ENCODE measurements at regions not wholly inside any gene's neighbourhood (a gene's known extent, or its start where the extent isn't known, plus 50 kb on each side); places are given as distances from the start of the nearest gene placed in this dataset.
"Not testable (repeated sequence)": the region's sequence is repeated elsewhere in the genome, so short reads cannot be mapped to it uniquely, and the experiment has no call there.

DNA sequence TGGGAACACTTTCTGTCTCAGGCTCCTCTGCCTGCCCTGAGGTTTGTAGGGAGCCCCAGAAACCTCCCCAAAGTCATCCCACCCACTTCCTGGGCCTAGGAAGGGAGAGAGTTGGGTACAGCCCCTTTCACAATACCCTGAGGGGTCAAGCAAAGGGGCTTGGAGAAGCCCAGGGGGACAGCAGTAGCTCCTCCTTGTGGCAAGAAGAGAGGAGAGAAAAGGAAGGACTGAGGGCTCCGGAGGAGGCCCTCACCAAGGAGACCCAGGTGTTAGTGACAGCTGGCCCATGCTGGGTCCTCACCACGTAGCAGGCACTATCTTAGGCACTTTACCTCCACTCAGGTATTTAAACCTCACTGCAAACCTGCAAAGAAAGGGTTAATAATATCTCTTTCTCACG, 112.8 kb downstream of the IRX5 start:
- DNase-seq: no peak

DNA sequence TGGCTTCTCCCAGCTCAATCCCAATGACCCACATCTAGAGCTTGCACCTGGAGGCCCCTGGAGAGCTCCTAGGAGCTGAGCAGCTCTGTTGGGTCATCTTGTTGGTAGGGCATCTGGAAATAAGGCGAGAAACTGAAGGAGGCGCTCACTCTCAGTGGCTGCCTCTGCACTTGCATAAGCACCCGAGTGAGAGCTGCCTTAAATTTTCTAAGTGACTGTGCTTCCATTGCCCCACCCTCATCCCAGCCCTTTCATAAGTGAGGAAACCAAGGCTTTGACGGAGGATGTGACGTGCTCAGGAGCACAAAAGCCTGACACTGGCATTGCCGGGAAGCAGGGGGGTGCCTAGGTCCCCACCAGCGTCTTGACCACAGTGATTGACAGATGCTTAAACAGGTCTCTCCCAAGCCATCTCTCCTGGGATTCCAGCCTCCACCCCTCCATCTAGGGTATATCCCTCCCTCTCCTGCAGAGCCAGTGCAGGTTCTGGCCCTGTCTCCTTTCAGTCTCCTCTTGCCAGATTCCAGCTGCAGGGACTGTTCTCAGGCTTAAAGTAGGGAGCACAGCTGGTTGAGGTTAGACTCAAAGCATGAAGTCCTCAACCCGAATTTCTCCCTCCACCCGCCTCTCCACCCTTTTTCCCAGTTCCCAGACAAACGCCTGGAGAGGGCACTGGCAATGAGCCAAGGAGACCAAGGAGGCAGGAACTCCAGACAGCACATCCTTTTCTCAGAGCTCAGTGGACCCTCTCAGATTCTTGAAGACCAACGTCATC, 113.7 kb downstream of the IRX5 start:
- no peak for DNase-seq

DNA sequence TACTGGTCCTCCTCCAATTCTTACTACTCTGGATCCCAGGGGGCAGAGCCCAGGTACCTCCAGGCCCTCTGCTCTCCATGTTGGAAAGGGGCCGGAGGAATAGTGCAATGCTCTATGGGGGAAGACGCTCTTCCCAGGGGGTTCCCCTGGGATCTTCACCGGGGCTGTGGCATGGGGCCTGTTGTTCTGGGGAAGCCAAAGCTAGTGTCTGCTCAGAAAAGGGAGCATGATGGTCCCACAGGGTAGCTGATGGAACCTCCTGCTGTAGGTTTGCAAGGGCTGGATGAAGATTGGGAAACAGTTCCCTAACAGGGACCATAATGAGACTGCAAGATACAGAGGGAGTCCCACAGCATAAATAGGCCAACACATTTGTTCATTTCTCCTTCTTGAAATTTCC, 114.7 kb downstream of the IRX5 start:
- no peak for DNase-seq

DNA sequence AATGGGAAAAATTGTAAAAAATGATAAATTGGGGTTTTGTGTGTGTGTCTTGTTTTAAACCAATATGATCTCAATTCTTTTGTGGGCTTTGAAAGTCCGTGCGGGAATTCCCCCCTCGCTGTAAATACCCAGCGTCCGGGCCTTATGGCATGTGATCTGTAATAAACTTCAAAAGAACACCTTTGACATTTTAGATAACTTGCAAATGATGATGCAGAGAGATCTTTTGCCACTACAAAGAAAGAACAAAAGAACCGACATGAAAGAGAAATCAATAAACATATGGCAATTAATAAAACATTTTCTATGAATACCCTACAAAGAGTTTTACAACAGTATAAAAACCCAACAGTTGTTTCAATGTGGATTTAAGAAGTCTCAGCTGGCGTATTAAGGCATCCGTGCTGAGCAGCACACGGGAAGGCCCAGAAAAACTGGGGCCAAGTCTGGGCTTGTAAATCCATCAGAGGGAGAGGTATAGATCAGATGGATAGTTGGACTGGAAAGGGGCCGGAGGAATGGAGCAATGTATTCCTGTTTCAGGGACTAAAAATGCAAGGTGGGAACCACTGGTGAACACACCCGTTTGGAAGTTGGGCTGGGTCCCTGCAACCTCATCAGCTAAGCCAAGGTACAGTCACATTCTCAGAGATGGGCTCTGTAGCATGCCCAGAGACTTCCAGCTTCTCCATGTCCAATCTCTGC, 115.2 kb downstream of the IRX5 start:
- no peak for DNase-seq

DNA sequence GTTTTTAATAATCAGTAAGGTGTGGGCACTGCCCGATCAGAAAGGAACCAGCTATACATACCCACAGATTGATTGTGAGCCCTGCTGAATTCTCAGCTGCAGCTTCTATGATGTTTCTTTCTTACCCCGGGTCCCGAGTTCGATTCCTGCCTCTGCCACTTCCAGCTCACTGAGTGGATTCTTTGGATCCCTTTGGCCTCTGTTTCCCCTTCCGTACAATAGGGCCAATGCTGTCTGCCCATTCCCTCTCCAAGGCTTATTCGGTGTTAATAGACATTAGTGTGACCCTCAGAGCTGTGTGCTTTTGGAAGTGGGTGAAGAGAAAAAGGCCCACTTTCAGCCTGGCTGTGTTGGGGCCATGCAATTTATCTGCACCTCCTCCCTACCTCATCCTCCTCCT, 115.8 kb downstream of the IRX5 start:
- DNase-seq: no peak

DNA sequence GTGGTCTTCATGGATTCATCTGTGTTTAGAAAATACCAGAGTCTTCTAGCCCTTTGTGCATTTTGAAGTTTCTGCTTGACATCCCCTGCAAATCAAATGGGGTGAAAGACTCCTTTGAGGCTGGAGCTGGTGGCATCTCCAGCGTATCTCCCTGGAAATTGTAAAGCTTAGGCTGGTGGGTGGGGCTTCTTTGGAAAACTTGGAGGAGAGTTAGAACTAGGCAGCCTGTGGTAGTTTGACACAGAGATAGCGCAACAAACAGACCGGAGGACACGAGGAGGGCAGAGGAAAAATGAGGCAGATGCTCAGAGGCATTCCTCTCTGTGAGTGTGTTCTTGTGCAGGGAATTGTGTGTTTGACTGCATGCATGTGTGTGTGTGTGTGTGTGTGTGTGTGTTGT, 116.3 kb downstream of the IRX5 start:
- no peak for DNase-seq

DNA sequence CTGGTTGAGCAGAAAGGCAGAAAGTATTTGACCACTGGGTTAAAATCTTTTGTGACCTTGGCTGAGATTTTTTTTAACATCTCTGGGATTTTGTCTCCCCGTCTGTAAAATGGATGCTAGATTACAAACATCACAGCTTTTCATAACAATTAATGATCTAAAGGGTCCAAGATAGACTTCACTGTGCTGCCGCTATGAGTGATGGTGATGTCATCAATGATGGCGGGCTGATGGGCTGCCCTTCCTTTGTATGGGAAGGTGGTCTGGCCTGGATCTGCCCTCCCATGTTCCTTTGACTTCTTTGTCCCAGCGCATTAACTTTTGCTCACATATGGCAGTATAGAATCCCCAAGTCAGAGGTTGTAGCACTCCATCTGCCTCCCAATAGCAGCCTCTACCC, 116.7 kb downstream of the IRX5 start:
- DNase-seq: no peak

DNA sequence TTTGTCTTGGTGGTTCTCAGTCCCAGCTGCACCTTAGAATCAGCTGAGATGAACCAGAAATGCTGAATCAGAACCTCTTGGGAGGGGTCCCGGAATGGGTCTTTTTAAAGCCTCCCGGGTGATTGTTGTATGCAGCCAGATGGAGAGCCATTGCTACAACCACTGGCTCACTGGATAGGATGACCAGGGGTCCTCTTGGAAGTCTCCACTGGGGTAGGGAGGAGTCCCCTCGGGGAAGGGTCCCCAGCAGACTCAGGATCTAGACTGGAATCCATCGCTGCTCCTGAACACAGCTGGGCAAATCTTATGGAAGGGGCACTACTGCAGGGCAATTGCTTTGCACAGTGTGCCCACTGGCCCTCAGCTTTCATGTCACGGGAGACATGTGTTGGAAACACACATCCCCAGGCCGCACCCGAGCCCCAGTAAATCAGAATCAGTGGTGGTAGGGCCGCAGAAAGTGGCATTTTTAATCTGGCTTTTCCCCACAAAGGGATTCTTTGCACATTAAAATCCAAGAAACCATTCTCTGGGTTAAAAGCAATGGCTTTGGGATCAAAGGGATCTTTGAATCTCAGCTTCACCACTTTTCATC, 117.3 kb downstream of the IRX5 start:
- DNase-seq: no peak

DNA sequence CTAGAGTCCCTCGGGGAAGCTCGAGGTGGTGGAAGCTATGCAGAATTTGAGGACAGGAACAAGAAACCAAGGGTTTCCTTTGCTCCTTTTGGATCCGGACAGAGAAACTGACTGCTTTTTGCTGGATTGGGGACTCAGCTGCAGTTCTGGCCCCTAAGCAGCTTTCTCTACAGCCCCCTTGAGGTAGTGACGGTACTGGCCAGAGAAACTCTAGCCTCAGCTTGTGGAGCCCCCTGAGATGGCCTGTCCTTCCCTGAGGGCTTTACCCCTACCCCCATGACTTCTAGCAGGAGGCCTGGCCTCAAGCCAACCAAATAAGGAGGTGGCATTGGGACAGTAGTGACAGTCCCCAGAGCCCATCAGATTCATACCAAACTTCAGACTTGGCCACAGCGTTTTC, 118.1 kb downstream of the IRX5 start:
- no peak for DNase-seq

DNA sequence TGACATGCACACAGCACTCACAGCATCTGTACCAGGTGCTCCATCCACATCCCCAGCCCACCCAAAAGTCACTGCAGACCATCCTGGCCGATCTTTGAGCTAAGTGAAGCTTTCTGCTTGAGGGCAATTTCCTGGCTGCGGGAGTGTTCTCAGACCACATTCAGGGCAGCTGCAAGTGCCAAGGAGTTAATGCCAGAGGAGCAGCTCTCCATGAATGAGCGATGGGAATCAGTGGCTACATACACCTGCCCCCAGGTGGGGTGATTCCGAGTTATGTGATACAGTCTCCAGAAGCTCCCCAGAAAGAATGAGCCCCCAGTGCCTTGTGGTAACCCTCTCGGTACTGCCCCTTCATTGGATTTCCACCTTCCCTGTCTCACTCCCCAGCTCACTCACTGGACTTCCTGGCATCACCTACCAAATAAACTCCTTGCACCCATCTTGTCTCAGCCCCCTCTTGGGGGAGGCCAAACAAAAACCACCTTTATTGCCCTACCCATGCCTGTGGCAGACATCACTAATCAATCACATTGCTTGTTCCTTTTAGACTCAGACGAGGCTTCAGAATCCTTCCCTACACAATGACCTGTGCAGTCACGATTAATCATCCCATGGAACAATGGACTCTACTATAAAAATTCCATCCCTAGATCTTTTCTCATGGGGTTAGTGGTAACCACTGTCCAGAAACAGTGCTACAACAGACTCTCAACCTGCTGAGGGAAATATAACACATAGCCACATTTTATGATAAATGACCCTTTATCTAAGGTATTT, 121.1 kb downstream of the IRX5 start:
- no peak for DNase-seq

DNA sequence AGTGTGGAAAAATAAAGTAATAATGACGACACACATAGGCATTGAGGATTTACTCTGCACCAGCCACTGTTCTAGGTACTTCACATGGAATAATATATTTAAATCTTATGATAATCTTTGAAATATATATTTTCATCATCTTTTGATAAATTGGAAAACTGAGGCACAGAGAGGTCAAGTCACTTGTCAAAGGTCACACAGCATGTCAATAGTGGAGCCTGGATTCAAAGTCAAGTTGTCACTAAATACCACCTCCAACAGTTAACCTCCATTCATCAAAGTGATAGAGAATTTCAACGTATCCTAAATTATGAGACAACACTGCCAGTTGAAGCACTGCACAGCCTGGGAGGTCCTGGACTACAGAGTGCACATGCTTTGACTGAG, 121.7 kb downstream of the IRX5 start:
- DNase-seq: no peak

DNA sequence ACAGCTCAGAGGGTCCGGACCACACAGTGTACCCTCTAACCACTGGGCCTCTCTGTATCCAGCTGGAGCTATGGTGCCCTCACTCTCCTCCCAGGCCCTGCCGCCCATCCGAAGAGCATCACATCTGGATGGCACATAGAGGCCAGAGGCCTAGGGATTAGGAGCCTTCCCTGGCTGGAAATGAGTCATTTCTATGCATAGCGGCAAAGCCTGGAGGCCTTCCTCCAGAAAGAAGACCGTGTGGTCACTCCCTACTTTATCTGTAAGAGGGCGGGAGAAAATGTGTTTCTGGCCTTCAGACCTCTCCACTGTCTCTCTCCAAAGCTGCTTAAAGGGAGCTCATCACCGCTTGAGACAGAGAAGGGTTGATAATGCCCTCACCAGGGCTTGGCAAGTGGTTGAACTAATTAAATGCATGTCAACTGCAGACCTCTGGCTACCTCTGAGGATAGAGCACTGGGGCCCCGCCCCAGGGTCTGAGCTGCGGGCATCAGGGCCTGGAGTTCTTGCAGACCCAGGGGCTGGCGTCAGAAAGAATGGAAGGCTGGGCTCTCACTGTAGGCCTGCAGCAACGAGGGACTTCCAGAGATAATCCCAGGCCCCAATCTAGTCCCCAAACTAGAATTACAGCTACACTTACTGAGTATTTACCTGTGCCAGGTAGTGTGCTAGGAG, 122.2 kb downstream of the IRX5 start:
- no peak for DNase-seq

DNA sequence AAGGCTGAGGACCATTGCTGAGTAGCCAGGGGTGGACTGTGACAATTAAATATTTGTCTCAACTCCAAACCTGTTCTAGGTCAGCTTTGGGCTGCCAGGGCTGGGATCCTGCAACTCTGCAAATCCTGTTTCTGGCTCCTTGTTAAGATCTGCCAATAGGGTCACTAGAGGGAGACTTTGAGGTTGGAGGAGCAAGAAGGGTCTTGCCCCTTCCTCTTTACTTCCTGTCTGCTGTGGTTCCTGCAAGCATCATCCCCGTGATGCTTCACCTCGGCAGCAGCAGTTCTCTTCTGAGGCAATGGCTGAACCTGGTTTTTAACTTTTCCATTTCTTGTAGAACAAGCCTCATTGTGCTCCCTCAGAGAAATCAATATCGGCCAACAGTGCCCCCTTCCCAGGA, 124.6 kb downstream of the IRX5 start:
- no peak for DNase-seq

DNA sequence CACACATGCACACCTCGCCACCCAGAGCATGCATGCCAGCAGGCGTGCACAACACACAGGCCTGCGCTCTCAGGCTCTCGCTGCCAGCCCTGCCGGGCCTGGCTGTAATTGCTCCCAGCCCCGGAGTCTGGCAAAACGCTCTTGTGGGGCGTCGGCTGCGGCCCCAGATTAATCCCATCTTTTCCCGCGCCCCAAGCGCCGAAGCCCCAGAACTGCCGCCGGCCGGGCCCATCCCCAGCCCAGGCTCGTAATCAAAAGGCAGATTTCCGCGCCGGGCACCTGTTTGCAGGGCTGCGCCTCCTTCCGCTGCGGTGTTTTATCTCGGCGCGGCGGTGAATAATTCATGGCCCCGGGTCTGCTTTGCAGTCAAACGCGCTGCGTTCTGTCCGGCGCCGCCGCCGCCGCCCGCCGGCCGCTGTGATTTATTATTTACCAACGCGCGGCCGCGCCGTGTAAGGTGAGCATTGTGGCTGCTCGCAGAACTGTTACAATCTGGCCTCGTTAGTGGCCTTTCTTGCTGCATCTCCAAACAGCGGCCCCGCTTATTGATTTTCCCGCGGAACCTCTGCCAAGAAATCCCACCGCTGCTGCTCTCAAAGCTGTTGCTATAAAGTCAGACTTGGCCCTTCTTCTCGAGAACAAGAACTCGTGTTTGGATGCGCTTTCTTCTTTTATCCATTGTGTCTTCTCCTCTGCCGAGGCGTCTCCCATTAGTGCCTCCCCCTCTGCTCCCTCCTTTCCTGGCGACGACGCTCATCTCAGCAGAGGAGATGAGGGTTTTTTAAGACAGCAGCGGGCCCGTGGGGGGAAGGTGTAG, 126.1 kb downstream of the IRX5 start:
- DNase-seq: peak; percentile 12

DNA sequence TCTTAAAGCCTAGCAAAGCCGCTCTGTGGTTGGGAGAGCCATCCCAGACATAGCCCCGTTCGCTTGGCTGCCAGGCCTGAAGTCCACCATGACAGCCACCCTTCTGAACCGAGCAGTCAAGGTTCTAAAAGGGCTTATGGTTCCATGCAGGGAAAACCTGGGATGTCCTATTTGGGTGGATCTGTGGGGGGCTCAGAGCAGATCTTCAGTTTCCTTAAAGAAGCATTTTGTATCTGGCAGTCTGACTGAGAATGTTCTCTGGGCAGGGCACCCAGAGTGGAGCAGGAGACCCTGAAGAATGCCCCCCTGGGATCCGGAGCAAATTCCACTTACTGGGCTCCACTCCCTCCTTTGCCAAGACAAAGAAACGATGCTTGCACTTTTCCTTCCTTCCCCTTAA, 127.2 kb downstream of the IRX5 start:
- DNase-seq: no peak

DNA sequence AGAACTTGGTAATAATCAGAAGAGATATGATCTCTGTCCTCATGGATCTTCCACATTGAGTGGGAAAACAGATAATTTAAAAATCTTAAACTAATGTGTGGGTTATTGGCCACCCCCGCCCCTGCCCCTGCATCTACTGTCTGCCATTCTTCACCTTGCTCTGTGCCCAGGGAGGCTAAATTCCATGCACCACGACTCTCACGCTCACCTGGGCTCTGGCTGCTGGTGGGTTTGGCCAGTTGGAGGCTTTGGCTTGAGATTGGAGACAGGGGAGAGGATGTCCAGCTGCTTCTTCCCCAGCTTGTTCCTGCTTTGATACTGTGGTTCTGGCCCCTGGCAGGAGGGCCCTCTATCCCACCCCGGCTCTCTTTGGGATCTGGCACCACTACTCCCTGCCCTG, 127.9 kb downstream of the IRX5 start:
- no peak for DNase-seq

DNA sequence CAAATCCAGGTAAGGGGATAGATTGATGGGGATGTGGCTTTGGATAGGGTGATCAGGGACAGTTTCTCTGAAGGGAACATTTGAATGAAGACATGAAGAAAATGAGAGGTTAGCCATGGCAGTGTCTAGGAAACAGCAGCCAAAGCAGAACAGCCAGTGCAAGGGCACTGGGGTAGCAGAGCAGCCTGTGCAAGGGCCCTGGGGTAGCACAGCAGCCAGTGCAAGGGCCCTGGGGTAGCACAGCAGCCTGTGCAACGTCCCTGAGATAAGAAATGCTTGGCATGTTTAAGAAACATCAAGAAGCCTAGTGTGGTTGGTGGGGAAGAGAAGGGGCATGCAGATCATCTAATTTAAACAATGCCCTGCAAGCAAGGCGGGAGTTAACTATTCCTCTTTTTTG, 128.5 kb downstream of the IRX5 start:
- no peak for DNase-seq

DNA sequence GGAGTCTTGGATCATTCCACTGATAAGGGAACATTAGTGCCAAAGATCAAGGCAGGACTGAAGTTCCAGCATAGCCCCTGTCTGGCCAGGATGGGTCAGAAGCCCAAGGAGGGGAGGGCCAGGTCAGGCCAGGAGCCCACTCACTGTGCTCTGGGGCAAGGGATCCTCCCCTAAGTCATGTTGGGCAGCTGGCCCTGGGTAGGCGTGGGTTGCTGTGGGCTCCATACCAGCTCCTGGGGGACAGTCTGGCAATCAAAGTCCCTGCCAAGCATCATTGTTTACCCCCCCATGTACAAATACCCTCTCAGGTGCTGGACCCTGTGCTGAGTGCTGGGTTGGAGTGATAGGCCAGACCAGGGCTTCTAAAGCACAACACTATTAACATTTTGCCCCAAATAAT, 130.5 kb downstream of the IRX5 start:
- DNase-seq: no peak

DNA sequence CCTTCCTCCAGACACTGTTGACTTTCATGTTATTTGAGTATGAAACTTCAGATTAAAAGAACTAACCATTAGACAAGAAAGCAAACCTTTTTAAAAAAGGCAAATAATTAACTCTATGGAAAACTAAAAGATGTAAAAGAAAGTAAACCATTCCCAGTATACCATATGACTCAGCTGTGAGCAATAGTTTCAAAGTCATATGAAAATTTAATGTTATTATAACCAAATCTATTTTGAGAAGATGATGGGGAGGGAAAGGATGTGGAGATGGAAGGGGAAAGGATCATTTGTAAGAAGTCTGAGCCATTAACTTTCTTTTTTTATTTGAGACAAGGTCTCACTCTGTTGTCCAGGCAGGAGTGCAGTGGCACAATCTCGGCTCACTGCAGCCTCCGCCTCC, 131.8 kb downstream of the IRX5 start:
- DNase-seq: no peak

DNA sequence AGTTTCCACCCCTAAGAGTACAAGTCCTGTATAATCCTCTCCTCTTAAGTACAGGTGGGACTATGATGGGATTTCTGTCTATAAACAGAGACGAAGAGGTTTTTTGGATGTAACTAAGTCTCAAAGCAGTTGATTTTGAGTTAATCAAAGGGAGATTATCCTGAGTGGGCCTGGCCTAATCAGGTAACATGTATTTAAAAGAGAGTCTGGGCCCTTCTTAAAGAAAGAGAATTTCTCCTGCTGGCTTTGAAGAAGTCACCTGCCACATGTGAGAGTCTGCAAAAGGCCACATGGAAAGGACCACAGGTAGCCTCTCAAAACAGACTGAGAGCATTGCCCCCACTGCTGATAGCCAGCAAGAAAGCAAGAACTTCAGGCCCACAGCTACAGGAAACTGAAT, 142.3 kb downstream of the IRX5 start:
- DNase-seq: no peak

DNA sequence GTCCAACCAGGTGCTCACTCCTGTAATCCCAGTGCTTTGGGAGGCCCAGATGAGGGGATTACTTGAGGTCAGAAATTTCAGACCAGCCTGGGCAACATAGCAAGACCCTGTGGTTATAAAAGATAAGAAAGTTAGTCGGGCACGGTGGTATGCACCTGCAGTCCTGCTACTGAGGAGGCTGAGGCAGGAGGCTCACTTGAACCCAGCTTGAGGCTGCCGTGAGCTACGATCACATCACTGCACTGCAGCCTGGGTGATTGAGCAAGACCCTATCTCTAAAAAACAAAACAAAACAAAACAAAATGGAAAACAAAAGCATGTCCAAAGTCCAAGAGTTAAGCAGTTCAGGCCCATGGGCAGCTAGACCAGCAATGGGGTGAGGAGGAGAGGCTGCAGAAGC, 143.2 kb downstream of the IRX5 start:
- DNase-seq: no peak

DNA sequence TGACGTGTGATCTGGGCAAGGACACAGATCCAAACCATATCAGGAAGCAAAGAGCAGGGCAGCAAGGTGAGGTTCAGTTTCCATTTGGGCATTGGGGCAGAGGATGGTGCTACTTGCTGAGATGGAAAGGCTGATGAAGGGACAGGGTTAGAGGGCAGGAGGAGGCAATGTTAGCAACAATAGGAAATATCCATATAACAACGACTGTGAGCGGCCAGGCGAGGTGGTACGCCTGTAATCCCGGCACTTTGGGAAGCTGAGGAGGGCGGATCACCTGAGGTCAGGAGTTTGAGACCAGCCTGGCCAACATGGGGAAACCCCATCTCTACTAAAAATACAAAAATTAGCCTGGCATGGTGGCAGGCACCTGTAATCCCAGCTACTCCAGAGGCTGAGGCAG, 144.5 kb downstream of the IRX5 start:
- not testable (repeated sequence) for DNase-seq
